CD14-positive monocyte (primary cell): ENCODE measurements at regions not wholly inside any gene's neighbourhood (a gene's known extent, or its start where the extent isn't known, plus 50 kb on each side); places are given as distances from the start of the nearest gene placed in this dataset.

Experiments
- DNase-seq, 3 donors: peaks; one replicate each; pipeline ENCODE4 v3.0.0-alpha.2; 2011 to 2022
- H2AFZ ChIP-seq: 2 replicates; pipeline ENCODE4 v1.6.0; 2012; ENCODE audit warnings: mild to moderate bottlenecking, low read depth, low read length, inconsistent platforms; ENCODE audit not compliant: insufficient read depth, poor library complexity, severe bottlenecking
- H3K27ac ChIP-seq, 2 donors: 1 replicate in 1 of 2; 2 replicates in 1 of 2; pipeline ENCODE4 v1.5.1; 2012 to 2013; ENCODE audit warnings: low read length in 2 of 2, control low read depth in 1 of 2, inconsistent platforms in 1 of 2, low read depth in 1 of 2, mild to moderate bottlenecking in 1 of 2
- H3K27me3 ChIP-seq, 2 donors: one replicate each; pipeline versions ENCODE4 v1.6.0 to v1.6.1; 2011 to 2013; ENCODE audit warnings: low read length in 2 of 2; ENCODE audit not compliant: control insufficient read depth in 2 of 2, insufficient read depth in 2 of 2
- H3K36me3 ChIP-seq, 2 donors: replicated peaks in 1 of 2; 1 replicate in 1 of 2; 2 replicates in 1 of 2; pipeline versions ENCODE4 v1.5.1 to v1.6.1; 2012 to 2013; ENCODE audit warnings: low read length in 2 of 2, control low read depth in 1 of 2, inconsistent platforms in 1 of 2, mild to moderate bottlenecking in 1 of 2; ENCODE audit not compliant: insufficient read depth in 2 of 2, control insufficient read depth in 1 of 2
- H3K4me1 ChIP-seq, 2 donors: 1 replicate in 1 of 2; 2 replicates in 1 of 2; pipeline versions ENCODE4 v1.5.1 to v1.6.1; 2012 to 2013; ENCODE audit warnings: low read length in 2 of 2, control low read depth in 1 of 2, inconsistent platforms in 1 of 2, mild to moderate bottlenecking in 1 of 2, moderate library complexity in 1 of 2; ENCODE audit not compliant: insufficient read depth in 2 of 2, control insufficient read depth in 1 of 2
- H3K4me2 ChIP-seq: replicated peaks from 2 replicates; pipeline ENCODE3; 2012; ENCODE audit warnings: low read length, moderate library complexity, mild to moderate bottlenecking; ENCODE audit not compliant: poor library complexity, severe bottlenecking; ENCODE audit errors: extremely low read depth
- H3K4me3 ChIP-seq, 3 experiments: fragments of 200-600 bp in 1 of 3; sonication (generic) in 1 of 3; replicated peaks in 1 of 3; 1 replicate in 2 of 3; 2 replicates in 1 of 3; pipeline ENCODE4 v1.5.1; 2011 to 2013; ENCODE audit warnings: low read length in 3 of 3, mild to moderate bottlenecking in 3 of 3, control low read depth in 2 of 3, low read depth in 2 of 3, inconsistent platforms in 1 of 3, moderate library complexity in 1 of 3
- H3K79me2 ChIP-seq: 2 replicates; pipeline ENCODE4 v1.6.0; 2012; ENCODE audit warnings: mild to moderate bottlenecking, control low read depth, inconsistent platforms, low read length, moderate library complexity; ENCODE audit not compliant: insufficient read depth
- H3K9ac ChIP-seq: 2 replicates; pipeline ENCODE4 v1.6.0; 2017; ENCODE audit warnings: low read length, mild to moderate bottlenecking; ENCODE audit not compliant: insufficient read depth, poor library complexity, severe bottlenecking
- H3K9me3 ChIP-seq, 2 donors: replicated peaks in 1 of 2; 1 replicate in 1 of 2; 2 replicates in 1 of 2; pipeline versions ENCODE4 v1.5.1 to v1.6.1; 2012 to 2013; ENCODE audit warnings: low read length in 2 of 2, control low read depth in 1 of 2; ENCODE audit not compliant: control insufficient read depth in 1 of 2, insufficient read depth in 1 of 2
- H4K20me1 ChIP-seq: 2 replicates; pipeline ENCODE4 v1.6.0; 2012; ENCODE audit warnings: mild to moderate bottlenecking, low read length, control low read depth, moderate library complexity; ENCODE audit not compliant: insufficient read depth
- H3K27ac Mint-ChIP-seq, 7 donors: one replicate each; pipeline ENCODE4 v1.8.0; 2020; ENCODE audit warnings: mild to moderate bottlenecking in 7 of 7, mixed read lengths in 7 of 7, moderate library complexity in 6 of 7, inconsistent platforms in 2 of 7
- H3K27me3 Mint-ChIP-seq, 3 donors: one replicate each; pipeline ENCODE4 v1.8.0; 2021 to 2022; ENCODE audit warnings: low read depth in 3 of 3, mild to moderate bottlenecking in 3 of 3, mixed read lengths in 3 of 3, moderate library complexity in 3 of 3, inconsistent platforms in 1 of 3
- H3K36me3 Mint-ChIP-seq, 2 donors: one replicate each; pipeline ENCODE4 v1.8.0; 2020; ENCODE audit warnings: mixed read lengths in 2 of 2, inconsistent platforms in 1 of 2, mild to moderate bottlenecking in 1 of 2
- H3K4me1 Mint-ChIP-seq: one replicate; pipeline ENCODE4 v1.8.0; 2020; ENCODE audit warnings: mild to moderate bottlenecking, mixed read lengths
- H3K4me3 Mint-ChIP-seq, 2 donors: one replicate each; pipeline ENCODE4 v1.8.0; 2020; ENCODE audit warnings: mild to moderate bottlenecking in 2 of 2, mixed read lengths in 2 of 2, moderate library complexity in 1 of 2
- H3K9me3 Mint-ChIP-seq, 7 donors: one replicate each; pipeline ENCODE4 v1.8.0; 2020 to 2022; ENCODE audit warnings: mixed read lengths in 7 of 7, mild to moderate bottlenecking in 6 of 7, moderate library complexity in 6 of 7, inconsistent platforms in 2 of 7
- WGBS: methylation state at CpG from one replicate; pipeline ENCODE4 v1.1.5; 2013; ENCODE audit warnings: missing lambda C conversion rate; ENCODE audit not compliant: insufficient coverage; 5-methylcytosine and 5-hydroxymethylcytosine counted together
- intact Hi-C, 2 donors: fragments of 100-400 bp; cut with micrococcal nuclease; formaldehyde crosslinking; loops; one replicate each; pipeline versions ENCODE4 v1.15.0 to v1.15.1; 2023
- TF ChIP-seq, protein P1 (sequence below): fragments of 200-600 bp; IDR thresholded peaks from one replicate; pipeline ENCODE4 v1.8.0; 2022; ENCODE audit warnings: antibody characterized with exemption, mild to moderate bottlenecking

DNA sequence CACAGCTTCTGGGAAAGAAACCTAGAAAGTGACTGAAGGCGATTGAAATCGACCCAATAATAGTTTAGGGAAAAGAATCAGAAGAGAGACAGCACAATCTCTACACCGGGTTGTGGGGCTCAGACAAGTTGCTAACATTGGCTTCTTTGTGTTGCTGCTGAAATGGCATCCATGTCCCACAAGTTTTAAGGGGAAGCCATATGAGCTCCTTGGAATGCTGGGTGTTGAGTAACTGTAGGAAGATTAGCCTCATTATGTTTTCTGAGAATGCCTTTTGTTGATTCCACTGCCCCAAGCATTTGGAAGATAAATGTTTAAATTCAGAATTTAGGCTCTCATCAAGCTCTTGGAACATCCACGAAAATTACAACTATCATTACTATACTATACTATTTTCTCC lies 73.4 kb upstream of the NEUROD1 start:
- no peak overlapping the region for H2AFZ ChIP-seq
- TF ChIP-seq, protein P1, sequence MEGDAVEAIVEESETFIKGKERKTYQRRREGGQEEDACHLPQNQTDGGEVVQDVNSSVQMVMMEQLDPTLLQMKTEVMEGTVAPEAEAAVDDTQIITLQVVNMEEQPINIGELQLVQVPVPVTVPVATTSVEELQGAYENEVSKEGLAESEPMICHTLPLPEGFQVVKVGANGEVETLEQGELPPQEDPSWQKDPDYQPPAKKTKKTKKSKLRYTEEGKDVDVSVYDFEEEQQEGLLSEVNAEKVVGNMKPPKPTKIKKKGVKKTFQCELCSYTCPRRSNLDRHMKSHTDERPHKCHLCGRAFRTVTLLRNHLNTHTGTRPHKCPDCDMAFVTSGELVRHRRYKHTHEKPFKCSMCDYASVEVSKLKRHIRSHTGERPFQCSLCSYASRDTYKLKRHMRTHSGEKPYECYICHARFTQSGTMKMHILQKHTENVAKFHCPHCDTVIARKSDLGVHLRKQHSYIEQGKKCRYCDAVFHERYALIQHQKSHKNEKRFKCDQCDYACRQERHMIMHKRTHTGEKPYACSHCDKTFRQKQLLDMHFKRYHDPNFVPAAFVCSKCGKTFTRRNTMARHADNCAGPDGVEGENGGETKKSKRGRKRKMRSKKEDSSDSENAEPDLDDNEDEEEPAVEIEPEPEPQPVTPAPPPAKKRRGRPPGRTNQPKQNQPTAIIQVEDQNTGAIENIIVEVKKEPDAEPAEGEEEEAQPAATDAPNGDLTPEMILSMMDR = no peak
- DNase-seq = no peak
- H3K4me3 ChIP-seq = no peak overlapping the region
- Mint-ChIP-seq H3K4me1 (no peaks in the 10 kb centered on the region), H3K27me3 (peaks cover 0 to 4% (median 0%) of the 10 kb centered on the region in 3 donors), H3K27ac (no peak overlapping the region), H3K4me3 (no peak overlapping the region), H3K36me3 (no peaks in the 10 kb centered on the region), H3K9me3 (peaks cover 0 to 3% (median 0%) of the 10 kb centered on the region in 7 donors)
- no peaks in the 10 kb centered on the region for H3K79me2 ChIP-seq
- H3K27me3 ChIP-seq = no peaks in the 10 kb centered on the region
- intact Hi-C loops = no loop called here
- WGBS = 87% methylated on average over 3 of the region's 4 CpGs
- H4K20me1 ChIP-seq = no peaks in the 10 kb centered on the region
- no peak overlapping the region for H3K9ac ChIP-seq
- no peak overlapping the region for H3K27ac ChIP-seq
- H3K4me2 ChIP-seq = no peak overlapping the region
- no peaks in the 10 kb centered on the region for H3K9me3 ChIP-seq
- H3K4me1 ChIP-seq = no peaks in the 10 kb centered on the region
- H3K36me3 ChIP-seq = no peaks in the 10 kb centered on the region

DNA sequence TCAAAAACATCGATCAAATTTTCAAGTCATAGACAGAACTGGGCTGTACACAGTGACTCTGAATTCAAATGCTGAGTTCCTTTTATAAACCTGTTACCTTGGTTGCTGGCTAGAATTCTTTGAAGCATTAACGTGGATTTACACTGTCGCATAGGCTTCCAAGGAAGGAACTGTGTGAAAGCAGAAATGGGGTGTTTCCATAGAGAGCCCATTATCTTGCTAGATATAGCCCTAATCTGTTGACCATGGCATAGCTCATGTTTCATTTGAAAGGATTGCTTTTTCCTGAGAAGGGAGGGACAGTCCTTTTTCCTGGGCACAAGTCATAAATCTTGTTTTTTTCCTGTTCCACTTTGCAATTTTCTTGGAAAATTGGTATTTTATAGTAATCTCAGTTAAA lies 73.8 kb upstream of the NEUROD1 start:
- TF ChIP-seq, protein P1 = no peak
- DNase-seq = no peak
- Mint-ChIP-seq H3K27ac (no peak overlapping the region), H3K4me3 (no peak overlapping the region), H3K27me3 (peaks cover 0 to 2% (median 0%) of the 10 kb centered on the region in 3 donors), H3K9me3 (peaks cover 0 to 3% (median 0%) of the 10 kb centered on the region in 7 donors), H3K4me1 (no peaks in the 10 kb centered on the region), H3K36me3 (no peaks in the 10 kb centered on the region)
- H3K9me3 ChIP-seq = no peaks in the 10 kb centered on the region
- H4K20me1 ChIP-seq = no peaks in the 10 kb centered on the region
- H3K79me2 ChIP-seq = no peaks in the 10 kb centered on the region
- H2AFZ ChIP-seq = no peak overlapping the region
- H3K4me1 ChIP-seq = no peaks in the 10 kb centered on the region
- H3K27ac ChIP-seq = no peak overlapping the region
- 100% methylated on average over 1 of the region's 3 CpGs for WGBS
- H3K4me2 ChIP-seq = no peak overlapping the region
- intact Hi-C loops = no loop called here
- H3K9ac ChIP-seq = no peak overlapping the region
- H3K4me3 ChIP-seq = no peak overlapping the region
- H3K27me3 ChIP-seq = no peaks in the 10 kb centered on the region
- no peaks in the 10 kb centered on the region for H3K36me3 ChIP-seq
